ENCODE measurements at regions not wholly inside any gene's neighbourhood (a gene's known extent, or its start where the extent isn't known, plus 50 kb on each side); places are given as distances from the start of the nearest gene placed in this dataset.
"Not testable (repeated sequence)": the region's sequence is repeated elsewhere in the genome, so short reads cannot be mapped to it uniquely, and the experiment has no call there.

- DNase-seq (ENCODE audit: low read depth): no peak
These were observed 226.8 kb downstream of the AEBP2 start for GRCh38 chr12:19666070-19666469.

- DNase-seq (ENCODE audit: low read depth): no peak
These were observed 230.5 kb downstream of the AEBP2 start for GRCh38 chr12:19669793-19670192.

GRCh38 chr12:19671695-19672094 is 232.4 kb downstream of the AEBP2 start:
- DNase-seq (ENCODE audit: low read depth): no peak

GRCh38 chr12:19674437-19674836 is 235.1 kb downstream of the AEBP2 start:
- DNase-seq (ENCODE audit: low read depth): no peak

- DNase-seq (ENCODE audit: low read depth): no peak
These were observed 236.1 kb downstream of the AEBP2 start for GRCh38 chr12:19675361-19675760.

GRCh38 chr12:19678501-19678900 is 239.2 kb downstream of the AEBP2 start:
- not testable (repeated sequence) for DNase-seq (ENCODE audit: low read depth)

- no peak for DNase-seq (ENCODE audit: low read depth)
These were observed 241.7 kb downstream of the AEBP2 start for GRCh38 chr12:19681007-19681406.

GRCh38 chr12:19683178-19683927 is 244.1 kb downstream of the AEBP2 start:
- DNase-seq (ENCODE audit: low read depth): no peak

- DNase-seq (ENCODE audit: low read depth): no peak
These were observed 248.1 kb downstream of the AEBP2 start for GRCh38 chr12:19687371-19687770.

- DNase-seq (ENCODE audit: low read depth): no peak
These were observed 249.2 kb downstream of the AEBP2 start for GRCh38 chr12:19688532-19688931.

GRCh38 chr12:19689226-19689625 is 249.9 kb downstream of the AEBP2 start:
- DNase-seq (ENCODE audit: low read depth): no peak

- DNase-seq (ENCODE audit: low read depth): no peak
These were observed 250.6 kb downstream of the AEBP2 start for GRCh38 chr12:19689801-19690472.

- DNase-seq (ENCODE audit: low read depth): no peak
These were observed 252.8 kb downstream of the AEBP2 start for GRCh38 chr12:19692091-19692490.

- no peak for DNase-seq (ENCODE audit: low read depth)
These were observed 253.3 kb downstream of the AEBP2 start for GRCh38 chr12:19692566-19692965.

GRCh38 chr12:19694627-19695026 is 255.3 kb downstream of the AEBP2 start:
- DNase-seq (ENCODE audit: low read depth): no peak

- no peak for DNase-seq (ENCODE audit: low read depth)
These were observed 256.2 kb downstream of the AEBP2 start for GRCh38 chr12:19695244-19696098.

GRCh38 chr12:19700969-19701368 is 261.7 kb downstream of the AEBP2 start:
- DNase-seq (ENCODE audit: low read depth): no peak

- DNase-seq (ENCODE audit: low read depth): no peak
These were observed 265.7 kb downstream of the AEBP2 start for GRCh38 chr12:19704966-19705365.

GRCh38 chr12:19706936-19707335 is 267.6 kb downstream of the AEBP2 start:
- DNase-seq (ENCODE audit: low read depth): no peak

GRCh38 chr12:19707948-19708409 is 268.7 kb downstream of the AEBP2 start:
- no peak for DNase-seq (ENCODE audit: low read depth)

- DNase-seq (ENCODE audit: low read depth): no peak
These were observed 270.6 kb downstream of the AEBP2 start for GRCh38 chr12:19709889-19710288.

Measured in GM04504 (cell line).